H9 (cell line): ENCODE measurements at regions not wholly inside any gene's neighbourhood (a gene's known extent, or its start where the extent isn't known, plus 50 kb on each side); places are given as distances from the start of the nearest gene placed in this dataset.

Experiments
- DNase-seq: peaks from one replicate; pipeline ENCODE4 v3.0.0-alpha.2; 2017
- H2AFZ ChIP-seq: one replicate; pipeline ENCODE4 v1.6.1; 2013; ENCODE audit warnings: mild to moderate bottlenecking, low read length, control low read depth, moderate library complexity
- H2AK5ac ChIP-seq: 2 replicates; pipeline ENCODE4 v1.6.1; 2013; ENCODE audit warnings: low read length, control low read depth, mixed read lengths; ENCODE audit not compliant: insufficient read length
- H2BK120ac ChIP-seq: one replicate; pipeline ENCODE4 v1.6.1; 2013; ENCODE audit warnings: low read depth, mild to moderate bottlenecking, low read length, control low read depth, inconsistent platforms; ENCODE audit not compliant: poor library complexity, severe bottlenecking
- H2BK12ac ChIP-seq: 2 replicates; pipeline ENCODE4 v1.6.1; 2013; ENCODE audit warnings: low read length, control low read depth, mixed read lengths, low read depth; ENCODE audit not compliant: insufficient read length
- H2BK15ac ChIP-seq: 2 replicates; pipeline ENCODE4 v1.6.1; 2013; ENCODE audit warnings: low read depth, low read length, control low read depth
- H2BK20ac ChIP-seq: one replicate; pipeline ENCODE4 v1.6.1; 2013; ENCODE audit warnings: low read depth, mild to moderate bottlenecking, low read length, control low read depth, inconsistent platforms; ENCODE audit not compliant: poor library complexity, severe bottlenecking
- H2BK5ac ChIP-seq: 2 replicates; pipeline ENCODE4 v1.6.1; 2013; ENCODE audit warnings: low read length, control low read depth, mixed read lengths; ENCODE audit not compliant: insufficient read length
- H3K14ac ChIP-seq: 2 replicates; pipeline ENCODE4 v1.6.1; 2013; ENCODE audit warnings: low read length, control low read depth; ENCODE audit not compliant: insufficient read depth
- H3K18ac ChIP-seq: 2 replicates; pipeline ENCODE4 v1.6.1; 2013; ENCODE audit warnings: low read depth, mild to moderate bottlenecking, mixed read lengths, low read length, control low read depth; ENCODE audit not compliant: insufficient read length
- H3K23ac ChIP-seq: 2 replicates; pipeline ENCODE4 v1.6.1; 2013; ENCODE audit warnings: low read length, control low read depth, mixed read lengths, low read depth; ENCODE audit not compliant: insufficient read length
- H3K23me2 ChIP-seq: 2 replicates; pipeline ENCODE4 v1.6.1; 2013; ENCODE audit warnings: low read depth, mild to moderate bottlenecking, mixed read lengths, low read length, control low read depth; ENCODE audit not compliant: insufficient read length, poor library complexity, severe bottlenecking
- H3K27ac ChIP-seq: 2 replicates; pipeline ENCODE4 v1.5.1; 2013; ENCODE audit warnings: low read length, control low read depth, mixed read lengths, low read depth; ENCODE audit not compliant: insufficient read length
- H3K27me3 ChIP-seq: 2 replicates; pipeline ENCODE4 v1.6.1; 2013; ENCODE audit warnings: low read length, control low read depth, inconsistent platforms; ENCODE audit not compliant: insufficient read depth
- H3K4ac ChIP-seq: 2 replicates; pipeline ENCODE4 v1.6.1; 2013; ENCODE audit warnings: low read depth, mild to moderate bottlenecking, control low read depth, inconsistent platforms, low read length, moderate library complexity
- H3K4me1 ChIP-seq: 2 replicates; pipeline ENCODE4 v1.6.1; 2013; ENCODE audit warnings: low read length, control low read depth, inconsistent platforms; ENCODE audit not compliant: insufficient read depth
- H3K4me2 ChIP-seq: 2 replicates; pipeline ENCODE4 v1.6.1; 2013; ENCODE audit warnings: low read length, control low read depth, mixed read lengths; ENCODE audit not compliant: insufficient read length, insufficient read depth
- H3K56ac ChIP-seq: 2 replicates; pipeline ENCODE4 v1.6.1; 2013; ENCODE audit warnings: low read depth, mild to moderate bottlenecking, mixed read lengths, low read length, control low read depth; ENCODE audit not compliant: insufficient read length
- H3K79me1 ChIP-seq: 2 replicates; pipeline ENCODE4 v1.6.1; 2013; ENCODE audit warnings: low read depth, mild to moderate bottlenecking, moderate library complexity, low read length, control low read depth, inconsistent platforms; ENCODE audit not compliant: insufficient read depth, poor library complexity, severe bottlenecking
- H3K79me2 ChIP-seq: 2 replicates; pipeline ENCODE4 v1.6.1; 2013; ENCODE audit warnings: low read length, control low read depth, inconsistent platforms; ENCODE audit not compliant: insufficient read depth
- H3K9ac ChIP-seq: 2 replicates; pipeline ENCODE4 v1.6.1; 2013; ENCODE audit warnings: low read length, control low read depth, mixed read lengths; ENCODE audit not compliant: insufficient read length; ENCODE audit errors: extremely low read depth
- H3K9me3 ChIP-seq: one replicate; pipeline ENCODE4 v1.6.1; 2013; ENCODE audit warnings: low read depth, low read length, inconsistent platforms; ENCODE audit not compliant: control insufficient read depth
- H3T11ph ChIP-seq: one replicate; pipeline ENCODE4 v1.6.1; 2013; ENCODE audit warnings: mild to moderate bottlenecking, low read length, control low read depth, inconsistent platforms
- H4K20me1 ChIP-seq: one replicate; pipeline ENCODE4 v1.6.1; 2013; ENCODE audit not compliant: control insufficient read depth, insufficient read length, insufficient read depth
- H4K5ac ChIP-seq: 2 replicates; pipeline ENCODE4 v1.6.1; 2013; ENCODE audit warnings: low read depth, mild to moderate bottlenecking, mixed read lengths, low read length, control low read depth; ENCODE audit not compliant: insufficient read length
- H4K8ac ChIP-seq: replicated peaks from 2 replicates; pipeline ENCODE4 v1.6.1; 2013; ENCODE audit warnings: low read length, control low read depth, mixed read lengths, low read depth; ENCODE audit not compliant: insufficient read length
- H4K91ac ChIP-seq: 2 replicates; pipeline ENCODE4 v1.6.1; 2013; ENCODE audit warnings: low read depth, mild to moderate bottlenecking, moderate library complexity, mixed read lengths, low read length, control low read depth; ENCODE audit not compliant: insufficient read length
- H3K27ac Mint-ChIP-seq, 3 experiments: 2 replicates in 2 of 3; 3 replicates in 1 of 3; pipeline ENCODE4 v1.8.0; 2020 to 2021; ENCODE audit warnings: mixed read lengths in 3 of 3, mild to moderate bottlenecking in 1 of 3, moderate library complexity in 1 of 3
- H3K27me3 Mint-ChIP-seq: 2 replicates; pipeline ENCODE4 v1.8.0; 2021; ENCODE audit warnings: low read depth, mild to moderate bottlenecking, moderate library complexity, mixed read lengths
- H3K36me3 Mint-ChIP-seq, 3 experiments: 2 replicates in 2 of 3; 3 replicates in 1 of 3; pipeline ENCODE4 v1.8.0; 2020 to 2021; ENCODE audit warnings: low read depth in 3 of 3, mixed read lengths in 3 of 3; ENCODE audit not compliant: insufficient read depth in 1 of 3
- H3K4me1 Mint-ChIP-seq, 2 experiments: 2 replicates each; pipeline ENCODE4 v1.8.0; 2020; ENCODE audit warnings: mixed read lengths in 2 of 2
- H3K4me3 Mint-ChIP-seq, 2 experiments: 2 replicates in 1 of 2; 3 replicates in 1 of 2; pipeline ENCODE4 v1.8.0; 2020 to 2021; ENCODE audit warnings: mild to moderate bottlenecking in 2 of 2, mixed read lengths in 2 of 2, moderate library complexity in 1 of 2
- H3K9me3 Mint-ChIP-seq, 2 experiments: 2 replicates in 1 of 2; 3 replicates in 1 of 2; pipeline ENCODE4 v1.8.0; 2020; ENCODE audit warnings: mild to moderate bottlenecking in 2 of 2, mixed read lengths in 2 of 2, moderate library complexity in 1 of 2
- CTCF ChIP-seq: fragments of 200-600 bp; sonication (generic); conservative IDR thresholded peaks from 3 replicates; pipeline ENCODE4 v1.8.0; 2021; ENCODE audit warnings: antibody characterized with exemption, mild to moderate bottlenecking
- WGBS: extraction: QIAGEN DNeasy Blood & Tissue Kit; methylation state at CpG from one replicate; pipeline ENCODE4 v1.1.7; 2013; ENCODE audit warnings: missing lambda C conversion rate, low lambda C conversion rate, mixed read lengths; ENCODE audit not compliant: insufficient read length; ENCODE audit errors: extremely low coverage; 5-methylcytosine and 5-hydroxymethylcytosine counted together

- H3K27ac Mint-ChIP-seq, result no peak overlapping the region
- Histone ChIP-seq H2BK20ac (no peak overlapping the region), H3K9ac (no peak overlapping the region), H4K5ac (no peak overlapping the region), H3K9me3 (no peaks in the 10 kb centered on the region), H3K79me1 (no peaks in the 10 kb centered on the region), H3K4me2 (no peak overlapping the region), H3K23ac (no peak overlapping the region), H3K79me2 (no peaks in the 10 kb centered on the region; the same call in 1 of the 2 replicates), H2BK15ac (no peak overlapping the region), H4K20me1 (no peaks in the 10 kb centered on the region), H2BK5ac (no peak overlapping the region), H3K27ac (no peak overlapping the region), H3K56ac (no peak overlapping the region), H3K4me1 (no peaks in the 10 kb centered on the region), H2AK5ac (no peak overlapping the region), H3K14ac (no peak overlapping the region), H3K18ac (no peak overlapping the region), H4K91ac (no peak overlapping the region), H2AFZ (no peak overlapping the region), H2BK12ac (no peak overlapping the region), H3K27me3 (no peaks in the 10 kb centered on the region), H3T11ph (no peak overlapping the region), H2BK120ac (no peak overlapping the region), H4K8ac (no peak overlapping the region), H3K4ac (no peak overlapping the region), H3K23me2 (no peaks in the 10 kb centered on the region)
- no peak for DNase-seq
- H3K27me3 Mint-ChIP-seq, result no peaks in the 10 kb centered on the region; the same call in none of the 2 replicates
- H3K4me3 Mint-ChIP-seq, result no peak overlapping the region
- H3K36me3 Mint-ChIP-seq, result peaks cover 0 to 5% (median 2%) of the 10 kb centered on the region in 3 experiments; a peak in 2 of 7 replicates
- peaks cover 4 to 8% of the 10 kb centered on the region in 2 experiments; a peak in 4 of 5 replicates for H3K9me3 Mint-ChIP-seq
- WGBS, result no CpG with 5 or more reads among the region's 6 CpGs
- H3K4me1 Mint-ChIP-seq, result no peaks in the 10 kb centered on the region; a peak in 1 of 4 replicates
- TF ChIP-seq CTCF, result no peak
Measured at GRCh38 chr16:48946686-48947370, 334.8 kb downstream of the CBLN1 start.
